GM21367 (cell line): ENCODE measurements at regions not wholly inside any gene's neighbourhood (a gene's known extent, or its start where the extent isn't known, plus 50 kb on each side); places are given as distances from the start of the nearest gene placed in this dataset.

Experiments
- ATAC-seq: cut with Tn5 transposase; IDR thresholded peaks from one replicate; pipeline ENCODE4 v1.9.1; 2021; ENCODE audit not compliant: unreplicated experiment

DNA sequence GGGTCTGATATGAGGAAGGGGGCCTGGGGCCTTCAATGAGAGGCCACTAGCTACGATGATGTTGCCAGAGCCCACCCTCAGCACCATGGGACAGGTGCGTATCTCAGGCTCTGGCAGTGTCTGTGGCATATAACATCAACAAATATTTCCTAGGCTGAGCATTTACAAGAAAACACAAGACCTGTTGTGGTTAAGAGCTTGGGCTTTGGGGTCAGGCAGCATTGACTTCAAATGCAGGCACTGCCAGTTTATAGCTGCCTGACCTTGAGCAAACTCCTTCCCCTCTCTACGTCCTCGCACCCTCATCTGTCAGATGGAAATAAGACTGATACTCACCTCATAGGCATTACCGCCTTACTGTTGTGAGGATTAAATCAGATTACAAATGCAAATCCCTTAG lies 156.0 kb downstream of the KATNAL1 start:
- no peak for ATAC-seq

DNA sequence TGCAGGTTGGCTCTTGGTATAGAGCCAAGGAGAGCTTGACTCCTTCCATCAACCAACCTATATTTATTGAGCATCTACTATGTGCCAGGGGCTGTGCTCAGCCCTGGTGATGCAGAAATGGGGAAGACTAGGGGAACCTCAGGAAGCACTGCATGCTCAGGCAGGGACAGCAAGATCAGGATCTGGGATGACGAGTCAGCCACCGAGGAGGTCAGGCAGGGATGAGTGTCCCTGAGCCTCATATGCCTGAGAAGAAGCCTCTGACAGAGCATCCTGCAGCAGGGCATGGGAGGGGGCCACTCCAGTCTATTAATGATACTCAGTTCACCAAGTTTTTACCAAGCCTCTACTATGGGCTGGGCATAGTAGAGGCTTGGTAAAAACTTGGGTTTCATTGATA lies 158.1 kb downstream of the KATNAL1 start:
- ATAC-seq, result no peak

DNA sequence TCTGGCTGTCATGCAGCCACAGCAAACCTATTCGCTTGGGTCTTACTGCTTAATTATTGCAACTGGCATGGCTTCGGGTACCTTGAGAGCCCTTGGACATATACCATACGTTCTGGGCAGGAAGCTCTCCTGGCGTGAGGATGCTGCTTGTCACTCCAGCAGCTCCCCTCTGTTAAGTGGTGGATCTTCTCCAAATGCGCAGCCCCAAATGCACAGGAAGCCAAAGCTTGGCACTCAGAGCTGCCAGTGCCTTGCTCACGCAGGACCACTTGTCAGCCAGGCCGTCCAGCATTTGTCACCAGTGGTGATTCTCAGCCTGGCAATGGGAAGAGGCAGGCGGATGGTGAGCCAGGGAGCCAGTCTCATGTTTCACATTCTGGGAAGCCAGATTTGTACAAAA lies 158.6 kb downstream of the KATNAL1 start:
- ATAC-seq, result no peak

DNA sequence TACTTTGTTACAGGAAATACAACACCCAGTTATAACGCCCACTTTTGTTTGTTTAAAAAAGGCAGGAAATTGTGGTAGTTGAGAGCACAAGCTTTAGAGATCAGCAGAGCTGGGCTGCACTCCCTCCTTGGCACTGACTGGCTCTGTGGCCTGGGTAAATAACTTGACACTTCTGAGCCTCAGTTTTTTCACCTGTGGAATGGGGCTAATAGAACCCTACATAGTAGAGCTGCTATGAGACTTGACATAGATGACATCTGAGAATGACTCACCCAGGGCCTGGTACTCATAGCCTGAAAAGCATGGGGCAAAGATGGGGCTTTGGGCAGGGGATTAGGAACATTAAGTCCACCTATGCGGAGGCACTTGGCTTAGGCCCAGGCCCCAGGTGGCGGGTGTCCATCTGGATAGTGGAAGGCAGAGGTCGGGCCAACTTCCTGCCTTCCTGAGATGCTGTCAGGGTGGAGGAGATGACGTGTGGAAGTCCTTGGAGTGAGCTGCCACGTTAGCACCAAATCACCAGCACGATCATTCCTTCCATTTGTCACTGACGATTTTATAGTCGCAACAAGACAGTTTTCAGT lies 159.1 kb downstream of the KATNAL1 start:
- no peak for ATAC-seq

DNA sequence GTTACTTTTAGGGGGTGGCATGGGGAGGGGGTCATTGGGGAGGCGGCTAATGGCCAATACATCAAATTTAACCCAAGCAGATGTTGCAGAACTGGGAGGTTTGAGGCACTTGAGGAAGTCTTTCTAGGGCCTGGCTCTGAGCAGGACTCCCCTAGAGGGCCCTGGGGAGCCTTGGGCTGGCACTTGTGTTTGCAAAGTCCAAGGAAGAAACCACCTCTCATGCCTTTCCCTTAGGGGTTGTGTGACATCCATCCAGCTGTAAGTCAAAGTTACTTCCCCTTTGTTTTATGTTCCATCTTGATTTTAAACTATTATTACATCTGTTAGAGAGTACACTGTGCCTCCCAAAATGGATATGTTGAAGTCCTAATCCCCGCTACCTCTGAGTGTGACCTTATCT lies 159.9 kb downstream of the KATNAL1 start:
- ATAC-seq, result no peak

DNA sequence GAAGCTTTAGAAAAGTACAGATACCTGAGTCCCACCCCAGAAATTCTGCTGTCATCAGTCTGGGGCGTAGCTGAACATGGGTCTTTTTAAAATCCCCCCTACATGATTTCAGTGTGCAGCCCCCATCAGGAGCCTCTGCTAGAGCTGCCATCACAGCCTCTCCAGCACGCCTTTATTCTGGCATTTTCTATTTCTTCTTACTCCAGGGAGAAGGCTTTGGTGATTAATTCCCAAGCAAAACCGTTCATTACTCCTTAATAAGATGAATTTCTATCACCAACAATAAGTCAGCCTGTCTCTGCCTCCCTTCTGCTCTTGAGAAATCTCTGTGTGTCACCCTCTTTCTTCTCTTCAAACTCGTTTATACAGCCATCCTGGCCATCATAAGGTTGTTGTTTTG lies 160.3 kb downstream of the KATNAL1 start:
- no peak for ATAC-seq

DNA sequence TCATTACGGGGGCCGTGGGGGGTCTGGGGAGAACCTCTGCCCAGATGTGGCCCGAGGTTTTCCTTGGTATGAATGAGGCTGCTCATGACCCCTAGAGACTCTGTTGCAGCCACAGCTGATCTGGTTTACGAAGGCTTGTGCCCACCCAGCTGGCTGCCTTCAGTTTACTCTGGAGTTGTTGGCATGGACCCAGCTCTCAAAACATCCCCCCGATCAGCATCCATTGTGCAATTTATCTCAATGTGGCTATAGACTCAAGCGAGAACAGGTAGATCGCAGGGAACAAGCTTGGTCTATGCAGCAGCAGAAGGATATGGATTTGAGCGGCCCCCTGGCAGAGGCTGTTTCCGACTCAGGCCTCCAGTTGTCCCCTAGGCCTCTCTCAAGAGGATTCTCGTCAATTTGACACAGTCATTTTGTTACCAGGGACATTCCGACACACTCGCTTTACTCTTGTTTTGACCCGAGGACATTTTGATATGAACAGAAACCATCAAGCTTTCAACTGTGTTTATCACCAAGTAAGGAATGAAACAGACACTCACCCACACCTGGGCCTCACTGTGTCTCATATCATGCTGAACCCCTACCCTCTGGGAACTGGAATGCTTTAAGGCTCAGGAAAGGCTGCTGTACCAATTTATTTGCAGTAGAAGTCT lies 161.5 kb downstream of the KATNAL1 start:
- ATAC-seq, result peak; percentile 55

DNA sequence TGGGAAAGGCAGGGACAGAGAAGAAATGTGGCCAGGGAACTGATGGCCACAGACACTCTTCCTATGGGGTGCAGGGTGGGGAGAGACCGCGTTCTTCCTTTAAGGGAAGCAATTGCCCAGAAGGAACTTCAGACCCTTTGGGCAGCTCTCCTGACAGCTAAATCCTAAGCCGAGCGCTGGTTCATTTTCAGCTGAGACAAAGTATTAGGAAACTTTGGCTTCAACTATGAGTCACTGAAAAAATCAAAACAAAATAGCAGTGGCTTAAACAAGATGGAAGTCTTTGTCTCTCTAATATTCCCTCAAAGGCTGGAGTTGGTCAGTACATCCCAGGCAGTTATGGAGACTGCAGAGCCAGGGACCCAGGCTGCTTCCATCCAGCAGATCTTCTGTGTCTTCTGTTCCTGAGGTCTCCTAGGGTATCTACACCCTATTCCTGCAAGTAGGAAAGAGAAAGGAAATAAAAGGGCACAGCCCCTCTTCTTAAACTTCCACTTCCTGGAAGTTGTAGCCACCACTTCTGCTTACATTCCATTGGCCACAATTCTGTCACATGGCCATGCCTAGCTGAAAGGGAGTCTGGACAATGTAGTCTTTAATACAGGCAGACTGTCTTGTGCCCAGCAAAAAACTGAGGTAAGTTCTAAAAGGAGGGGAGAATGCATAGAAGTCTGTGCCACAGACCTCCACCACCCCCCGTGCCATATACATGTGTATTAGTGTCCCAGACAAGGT lies 163.5 kb downstream of the KATNAL1 start:
- ATAC-seq, result no peak

DNA sequence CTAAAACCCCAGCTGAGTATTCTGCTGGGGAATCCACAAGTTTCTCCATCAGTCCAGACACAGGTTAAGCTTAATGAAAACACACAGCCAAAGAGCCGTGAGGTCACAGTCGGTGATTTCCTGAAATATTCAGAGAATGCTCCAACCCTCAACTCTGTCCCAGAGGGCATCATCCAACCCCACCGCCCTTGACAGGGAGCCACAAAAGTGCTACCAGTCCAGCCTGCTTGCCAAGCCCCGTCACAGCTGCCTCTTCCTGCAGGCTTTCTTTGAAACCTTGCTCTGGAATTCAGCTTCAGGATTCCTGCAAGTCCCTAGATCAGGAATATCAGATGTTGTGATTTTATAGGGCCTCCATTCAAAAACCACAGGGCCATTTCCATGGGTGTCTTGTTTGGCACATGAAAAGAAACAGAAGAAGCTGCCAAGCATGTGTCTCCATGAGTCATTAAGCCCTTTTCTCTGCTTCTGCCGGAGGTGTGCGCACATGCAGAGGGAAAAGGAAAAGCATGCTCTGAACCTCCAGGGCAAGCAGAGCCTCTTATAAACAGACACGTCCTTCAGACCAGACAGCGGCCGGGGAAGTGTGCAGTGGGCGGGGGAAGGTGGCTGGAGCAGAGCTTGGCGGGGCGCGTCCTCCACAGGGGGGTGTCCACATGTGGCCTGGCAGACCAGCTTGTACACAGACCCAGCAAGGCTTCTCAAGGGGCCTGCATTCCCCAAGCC lies 164.7 kb downstream of the KATNAL1 start:
- no peak for ATAC-seq

DNA sequence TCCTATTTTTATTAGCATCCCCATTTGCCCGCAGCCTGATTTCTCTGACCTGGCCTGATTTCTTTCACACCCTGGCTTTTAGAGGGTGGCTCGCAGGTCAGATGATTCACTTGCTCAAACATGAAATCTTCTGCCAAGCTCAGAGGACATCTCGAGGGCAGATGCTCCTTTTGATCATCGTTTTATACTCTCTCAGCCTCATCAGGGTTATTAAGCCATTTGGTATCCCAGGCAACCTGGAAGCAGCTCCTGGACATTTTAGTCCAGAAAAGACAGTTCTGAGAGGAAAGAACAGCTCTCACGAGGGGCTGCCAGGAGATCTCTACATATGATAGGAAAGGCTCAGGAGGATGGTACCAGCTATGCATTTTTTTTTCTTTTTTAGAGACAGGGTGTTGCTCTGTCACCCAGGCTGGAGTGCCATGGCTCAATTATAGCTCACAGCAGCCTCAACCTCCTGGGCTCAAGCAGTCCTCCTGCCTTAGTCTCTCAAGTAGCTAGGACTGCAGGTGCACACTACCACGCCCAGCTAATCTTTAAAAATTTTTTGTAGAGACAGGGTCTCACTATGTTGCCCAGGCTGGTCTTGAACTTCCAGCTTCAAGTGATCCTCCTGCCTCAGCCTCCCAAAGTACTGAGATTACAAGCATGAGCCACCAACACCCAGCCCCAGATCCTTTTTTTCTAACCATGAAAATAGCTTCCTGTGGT lies 165.4 kb downstream of the KATNAL1 start:
- ATAC-seq, result no peak

DNA sequence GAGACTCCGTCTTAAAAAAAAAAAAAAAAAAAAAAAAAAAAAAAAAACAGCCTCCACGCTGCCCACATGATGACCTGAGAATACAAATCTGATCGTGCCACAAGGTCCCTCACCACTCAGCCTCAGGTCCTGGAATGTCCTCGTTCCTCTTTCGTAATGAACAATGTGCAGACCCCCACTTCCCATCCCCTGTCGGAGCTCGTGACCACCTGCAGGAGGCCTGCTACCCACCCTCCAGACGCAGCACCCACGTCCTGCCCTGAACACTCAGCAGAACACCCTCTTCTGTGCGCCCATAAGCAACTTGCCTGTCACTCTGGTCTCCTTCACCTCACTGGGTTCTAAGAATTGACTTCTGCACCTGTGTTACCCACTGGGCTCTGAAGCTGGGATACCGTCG lies 166.4 kb downstream of the KATNAL1 start:
- ATAC-seq, result no peak

DNA sequence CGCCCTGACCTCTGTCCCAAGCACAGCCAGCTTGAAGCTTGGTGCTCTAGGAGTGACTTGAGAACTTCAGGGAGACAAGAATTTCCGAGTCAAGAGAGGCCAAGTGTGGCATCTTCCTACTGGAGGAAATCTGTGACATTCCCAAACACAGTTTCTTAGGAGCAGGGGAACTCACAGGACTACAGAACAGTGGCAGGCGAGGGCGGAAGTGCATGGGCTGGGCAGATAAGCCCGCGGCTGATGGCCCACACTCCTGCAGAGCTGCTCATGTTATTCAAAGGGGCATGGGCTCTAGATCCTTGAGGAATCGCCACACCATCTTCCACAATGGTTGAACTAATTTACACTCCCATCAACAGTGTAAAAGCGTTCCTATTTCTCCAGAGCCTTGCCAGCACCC lies 168.8 kb downstream of the KATNAL1 start:
- no peak for ATAC-seq

DNA sequence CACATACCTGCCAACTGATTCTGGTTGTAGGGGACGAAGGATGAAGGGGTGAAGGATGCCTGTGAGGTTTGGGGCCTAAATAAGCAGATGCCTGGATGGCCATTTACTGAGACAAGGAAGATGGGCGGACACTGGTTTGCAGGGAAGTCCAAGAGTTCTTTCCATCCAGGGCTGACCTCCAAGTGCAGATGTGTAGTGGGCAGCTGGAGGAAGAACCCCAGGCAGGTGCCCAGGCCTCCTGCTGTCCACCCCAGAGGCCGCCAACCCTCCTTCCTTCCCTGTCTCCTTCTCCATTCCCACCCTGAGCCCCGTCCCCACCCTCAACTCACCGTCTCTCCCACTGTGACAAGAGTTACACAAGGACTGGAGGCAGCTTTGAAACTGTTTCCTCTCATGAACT lies 171.5 kb downstream of the KATNAL1 start:
- ATAC-seq, result no peak

DNA sequence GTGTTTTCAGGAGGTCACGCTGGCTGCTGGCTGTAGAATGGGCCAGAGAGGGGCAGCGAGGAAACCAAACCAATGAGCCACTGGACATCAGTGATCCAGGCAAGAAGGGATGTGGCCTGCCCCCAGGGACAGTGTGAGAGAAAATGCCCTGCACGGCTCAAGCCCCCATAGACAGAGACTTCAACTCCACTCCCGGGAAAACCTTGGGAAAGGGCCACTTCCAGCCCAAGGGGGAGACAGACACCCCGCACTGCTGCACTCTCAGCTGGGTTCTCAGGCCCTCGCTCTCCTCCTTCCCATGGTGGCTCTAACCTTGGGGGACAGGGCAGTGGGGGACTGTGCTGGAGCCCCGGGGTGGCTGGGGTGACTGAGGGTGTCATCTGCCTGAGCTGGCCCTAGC lies 172.0 kb downstream of the KATNAL1 start:
- ATAC-seq, result no peak

DNA sequence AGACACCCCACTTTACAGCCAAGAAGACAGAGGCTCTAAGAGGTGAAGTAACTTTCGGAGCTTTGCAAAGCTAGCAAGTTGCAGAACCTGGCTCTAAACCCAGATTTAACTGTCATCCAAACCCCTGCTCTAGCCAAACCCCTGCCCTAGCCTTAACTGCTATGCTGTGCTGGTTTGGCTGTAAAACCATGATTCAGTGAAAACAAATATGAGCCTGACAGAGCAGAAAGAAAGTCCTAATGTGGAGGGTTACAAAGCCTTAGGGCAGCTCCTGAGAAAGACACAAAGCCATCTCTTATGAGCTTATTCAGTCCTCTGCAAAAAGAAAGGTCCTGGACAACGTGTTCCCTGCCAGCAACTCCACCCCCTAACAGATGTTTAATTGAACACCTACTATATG lies 172.8 kb downstream of the KATNAL1 start:
- ATAC-seq, result no peak

DNA sequence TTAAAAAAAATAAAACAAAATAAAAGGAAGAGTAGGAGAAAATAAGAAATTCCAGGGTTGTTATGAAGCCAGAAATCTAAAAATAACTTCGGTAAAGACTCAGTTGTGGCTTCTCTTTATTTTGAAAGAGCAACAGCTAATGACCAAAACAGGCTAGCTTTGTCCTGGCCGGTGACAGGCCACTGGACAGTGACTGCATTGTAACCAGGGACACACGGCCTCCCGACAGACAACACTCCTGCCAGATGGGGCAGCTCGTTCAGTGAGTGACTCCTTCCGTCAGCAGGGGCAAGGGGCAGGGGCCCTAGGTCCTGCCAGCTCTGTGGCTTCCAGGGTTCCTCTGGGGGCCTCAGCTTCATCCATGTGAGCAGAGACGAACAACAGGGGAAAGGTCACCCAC lies 173.4 kb downstream of the KATNAL1 start:
- no peak for ATAC-seq

DNA sequence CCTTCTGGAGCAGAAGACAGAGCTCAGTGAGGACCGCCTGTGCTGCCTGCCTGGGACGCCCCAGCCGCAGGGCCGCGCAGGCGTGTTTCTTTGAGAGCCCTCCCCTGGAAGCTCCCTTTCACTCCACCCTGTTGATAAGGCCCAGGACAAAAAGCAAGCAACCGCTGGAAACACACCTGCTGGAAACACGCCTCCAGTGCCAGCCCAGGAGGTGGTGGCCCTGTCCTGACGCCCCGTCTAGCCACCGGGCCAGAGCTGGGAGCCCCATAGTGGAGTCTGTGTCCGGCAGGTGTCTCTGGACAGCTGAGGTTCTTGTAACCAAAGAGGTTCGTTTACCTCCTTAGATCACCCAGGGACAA lies 173.8 kb downstream of the KATNAL1 start:
- no peak for ATAC-seq

DNA sequence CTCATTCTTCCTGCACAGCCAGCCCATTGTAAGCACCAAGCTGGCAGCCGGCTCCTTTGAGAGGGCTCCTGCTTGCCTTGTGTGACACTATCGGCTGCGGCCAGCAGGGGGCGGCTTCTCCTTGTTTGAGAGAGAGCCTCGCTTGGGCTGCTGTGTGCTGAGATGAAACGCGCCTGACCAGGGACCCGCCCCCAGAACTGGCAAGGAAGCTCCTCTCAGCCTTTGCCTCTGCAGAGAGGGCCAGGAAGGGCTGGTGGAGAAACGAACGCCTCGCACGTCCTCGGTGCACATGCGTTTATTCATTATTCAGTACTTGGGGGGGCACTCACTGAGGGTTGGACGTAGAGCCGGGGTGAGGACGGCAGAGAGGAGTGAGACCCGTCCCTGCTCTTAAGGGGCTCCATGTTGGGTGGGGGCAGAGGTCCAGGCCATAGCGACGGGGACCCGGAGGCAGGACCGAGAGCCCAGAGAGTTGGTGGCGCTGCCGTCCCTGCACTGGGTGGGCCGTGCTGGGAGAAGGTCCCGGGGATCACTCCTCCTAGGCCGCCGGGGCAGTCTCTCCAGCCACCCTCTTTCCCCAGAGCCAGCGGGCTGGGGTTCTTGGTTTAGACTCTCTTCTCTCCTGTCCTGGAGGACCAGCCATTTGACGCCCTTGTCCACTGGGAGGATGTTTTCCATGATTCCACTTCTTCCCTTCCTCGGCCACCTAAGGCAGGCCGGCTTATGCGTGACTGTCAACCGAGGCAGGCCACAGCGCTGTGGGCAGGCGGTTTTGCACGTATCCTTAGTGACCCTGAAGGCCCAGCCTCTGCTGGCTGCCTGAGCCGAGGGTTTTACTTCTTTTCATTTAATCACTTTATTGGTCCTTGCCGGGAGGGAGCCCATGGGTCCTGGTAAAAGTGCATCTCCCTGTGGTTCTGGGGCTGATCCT lies 174.5 kb downstream of the KATNAL1 start:
- no peak for ATAC-seq

DNA sequence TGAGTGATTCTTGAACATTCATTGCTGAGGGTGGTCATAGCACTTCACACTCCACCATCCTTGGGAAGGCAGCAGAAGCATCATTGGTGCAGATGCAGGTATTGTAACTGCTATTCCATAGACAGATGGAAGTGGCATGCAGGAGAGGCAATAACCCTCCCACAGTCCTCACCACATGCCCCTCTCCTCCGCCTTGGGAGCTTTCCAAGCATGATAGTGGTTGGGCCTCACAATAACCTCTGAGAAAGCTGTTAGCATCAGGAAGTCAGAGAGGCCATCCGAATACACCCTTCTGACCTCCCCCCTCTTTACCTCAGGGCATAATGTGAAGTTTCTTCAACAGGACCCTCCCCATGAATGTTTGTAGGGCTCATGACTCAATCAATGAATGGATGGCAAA lies 177.9 kb downstream of the KATNAL1 start:
- ATAC-seq, result no peak

DNA sequence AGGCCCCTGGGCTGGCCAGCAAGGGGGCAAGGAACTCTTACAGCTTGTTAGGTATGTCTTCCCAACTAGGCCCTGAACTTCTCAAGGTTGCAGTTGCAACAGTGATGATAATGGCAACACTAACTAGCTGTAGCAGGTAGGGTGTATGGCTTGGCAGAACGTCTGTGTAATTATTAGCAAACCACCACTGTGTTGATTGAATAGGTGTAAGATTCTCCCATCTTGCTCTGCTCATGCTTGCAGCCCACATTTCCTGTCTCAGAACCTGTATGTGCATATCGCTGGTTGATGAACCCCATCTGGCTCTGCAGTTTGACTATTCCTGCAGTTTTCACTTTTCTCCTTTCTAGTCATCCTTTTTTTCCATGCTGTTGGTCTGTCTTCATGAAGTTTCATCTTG lies 178.8 kb downstream of the KATNAL1 start:
- ATAC-seq, result no peak
